ENCODE measurements at regions not wholly inside any gene's neighbourhood (a gene's known extent, or its start where the extent isn't known, plus 50 kb on each side); places are given as distances from the start of the nearest gene placed in this dataset.

GRCh38 chr2:8260213-8260612 is 421.6 kb upstream of the ID2 start:
- TF ChIP-seq CTCF (IDR thresholded peaks at IDR 0.05 in 4 of 5, conservative IDR thresholded peaks at IDR 0.05 in 1 of 5) = no peak
- no peak for TF ChIP-seq POLR2A (IDR thresholded peaks at IDR 0.05)
